ENCODE measurements at regions not wholly inside any gene's neighbourhood (a gene's known extent, or its start where the extent isn't known, plus 50 kb on each side); places are given as distances from the start of the nearest gene placed in this dataset.

DNA sequence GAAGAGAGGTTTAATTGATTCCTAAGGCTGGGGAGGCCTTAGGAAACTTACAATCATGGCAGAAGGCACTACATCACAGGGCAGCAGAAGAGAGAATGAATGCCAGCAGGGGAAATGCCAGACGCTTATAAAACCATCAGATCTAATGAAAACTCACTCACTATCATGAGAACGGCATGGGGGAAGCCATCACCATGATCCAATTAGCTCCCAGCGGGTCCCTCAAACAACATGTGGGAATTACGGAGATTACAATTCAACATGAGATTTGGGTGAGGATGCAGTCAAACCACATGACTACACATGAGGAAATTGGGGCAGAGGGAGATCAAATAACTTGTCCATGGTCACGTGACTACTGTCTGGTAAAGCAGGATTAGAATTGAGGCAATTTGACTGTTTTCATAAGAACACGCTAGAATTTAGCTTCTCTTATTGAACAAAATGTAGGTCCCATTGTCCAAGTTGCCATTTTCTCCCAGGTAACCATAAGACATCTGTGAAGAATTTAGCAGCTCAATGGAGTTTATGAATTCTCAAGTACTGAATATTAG is 445.1 kb upstream of the CDH20 start:
- CTCF ChIA-PET: no interaction called here

GRCh38 chr18:60889442-60889841 is 443.8 kb upstream of the CDH20 start:
- no peaks in the 10 kb centered on the region for H3K9me3 ChIP-seq (ENCODE audit: low read depth, low read length, poor library complexity, severe bottlenecking)
- H3K27ac ChIP-seq (ENCODE audit: low read depth, low read length, poor library complexity, severe bottlenecking): no peak overlapping the region
- no peaks in the 10 kb centered on the region for H3K4me1 ChIP-seq (ENCODE audit: insufficient read depth, low read length, poor library complexity, severe bottlenecking)
- CTCF ChIA-PET: no interaction called here
- intact Hi-C loops (cut with micrococcal nuclease; ENCODE audit: unreplicated experiment): no loop called here
- no peaks in the 10 kb centered on the region for H3K36me3 ChIP-seq (ENCODE audit: insufficient read depth, low read length, poor library complexity, severe bottlenecking)
- H3K27me3 ChIP-seq (replicated peaks; ENCODE audit: insufficient read depth, low read depth, low read length, poor library complexity): no peaks in the 10 kb centered on the region
- POLR2A ChIA-PET (ENCODE audit: low non-redundant PET): no interaction called here
- no TSS peak for BruUV-seq (replicated peaks)
- DNase-seq (ENCODE audit: low spot score): no peak
- no peak for TF ChIP-seq EZH2 (IDR thresholded peaks at IDR 0.05; ENCODE audit: borderline replicate concordance, low read depth, low read length, poor library complexity, severe bottlenecking)
- TF ChIP-seq, protein P1, sequence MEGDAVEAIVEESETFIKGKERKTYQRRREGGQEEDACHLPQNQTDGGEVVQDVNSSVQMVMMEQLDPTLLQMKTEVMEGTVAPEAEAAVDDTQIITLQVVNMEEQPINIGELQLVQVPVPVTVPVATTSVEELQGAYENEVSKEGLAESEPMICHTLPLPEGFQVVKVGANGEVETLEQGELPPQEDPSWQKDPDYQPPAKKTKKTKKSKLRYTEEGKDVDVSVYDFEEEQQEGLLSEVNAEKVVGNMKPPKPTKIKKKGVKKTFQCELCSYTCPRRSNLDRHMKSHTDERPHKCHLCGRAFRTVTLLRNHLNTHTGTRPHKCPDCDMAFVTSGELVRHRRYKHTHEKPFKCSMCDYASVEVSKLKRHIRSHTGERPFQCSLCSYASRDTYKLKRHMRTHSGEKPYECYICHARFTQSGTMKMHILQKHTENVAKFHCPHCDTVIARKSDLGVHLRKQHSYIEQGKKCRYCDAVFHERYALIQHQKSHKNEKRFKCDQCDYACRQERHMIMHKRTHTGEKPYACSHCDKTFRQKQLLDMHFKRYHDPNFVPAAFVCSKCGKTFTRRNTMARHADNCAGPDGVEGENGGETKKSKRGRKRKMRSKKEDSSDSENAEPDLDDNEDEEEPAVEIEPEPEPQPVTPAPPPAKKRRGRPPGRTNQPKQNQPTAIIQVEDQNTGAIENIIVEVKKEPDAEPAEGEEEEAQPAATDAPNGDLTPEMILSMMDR (conservative IDR thresholded peaks at IDR 0.05; ENCODE audit: low read depth, low read length): no peak
- H3K4me3 ChIP-seq (ENCODE audit: low read depth, low read length, poor library complexity, severe bottlenecking): no peak overlapping the region

More for the DNA sequence above, 445.1 kb upstream of the CDH20 start:
- no peaks in the 10 kb centered on the region for H3K4me1 ChIP-seq (ENCODE audit: insufficient read depth, low read length, poor library complexity, severe bottlenecking)
- H3K9me3 ChIP-seq (ENCODE audit: low read depth, low read length, poor library complexity, severe bottlenecking): no peaks in the 10 kb centered on the region
- peak; percentile 4 for DNase-seq (ENCODE audit: low spot score)
- BruUV-seq (replicated peaks): no TSS peak
- no peak overlapping the region for H3K27ac ChIP-seq (ENCODE audit: low read depth, low read length, poor library complexity, severe bottlenecking)
- POLR2A ChIA-PET (ENCODE audit: low non-redundant PET): no interaction called here
- H3K27me3 ChIP-seq (replicated peaks; ENCODE audit: insufficient read depth, low read depth, low read length, poor library complexity): no peaks in the 10 kb centered on the region
- no peaks in the 10 kb centered on the region for H3K36me3 ChIP-seq (ENCODE audit: insufficient read depth, low read length, poor library complexity, severe bottlenecking)
- TF ChIP-seq, protein P1 (conservative IDR thresholded peaks at IDR 0.05; ENCODE audit: low read depth, low read length): no peak
- no peak for TF ChIP-seq EZH2 (IDR thresholded peaks at IDR 0.05; ENCODE audit: borderline replicate concordance, low read depth, low read length, poor library complexity, severe bottlenecking)
- H3K4me3 ChIP-seq (ENCODE audit: low read depth, low read length, poor library complexity, severe bottlenecking): no peak overlapping the region
- intact Hi-C loops (cut with micrococcal nuclease; ENCODE audit: unreplicated experiment): no loop called here

- no peaks in the 10 kb centered on the region for H3K9me3 ChIP-seq (ENCODE audit: low read depth, low read length, poor library complexity, severe bottlenecking)
- H3K4me3 ChIP-seq (ENCODE audit: low read depth, low read length, poor library complexity, severe bottlenecking): no peak overlapping the region
- no peaks in the 10 kb centered on the region for H3K27me3 ChIP-seq (replicated peaks; ENCODE audit: insufficient read depth, low read depth, low read length, poor library complexity)
- no peaks in the 10 kb centered on the region for H3K4me1 ChIP-seq (ENCODE audit: insufficient read depth, low read length, poor library complexity, severe bottlenecking)
- H3K27ac ChIP-seq (ENCODE audit: low read depth, low read length, poor library complexity, severe bottlenecking): no peak overlapping the region
- BruUV-seq (replicated peaks): no TSS peak
- no peak for DNase-seq (ENCODE audit: low spot score)
- ChIA-PET CTCF (no interaction called here), POLR2A (ENCODE audit: low non-redundant PET) (no interaction called here)
- H3K36me3 ChIP-seq (ENCODE audit: insufficient read depth, low read length, poor library complexity, severe bottlenecking): no peaks in the 10 kb centered on the region
- TF ChIP-seq EZH2 (IDR thresholded peaks at IDR 0.05; ENCODE audit: borderline replicate concordance, low read depth, low read length, poor library complexity, severe bottlenecking): no peak
- TF ChIP-seq, protein P1 (conservative IDR thresholded peaks at IDR 0.05; ENCODE audit: low read depth, low read length): no peak
- intact Hi-C loops (cut with micrococcal nuclease; ENCODE audit: unreplicated experiment): no loop called here
These were observed 441.3 kb upstream of the CDH20 start for GRCh38 chr18:60891936-60892335.

Data from A673 (cell line).